Stimulated activated CD4-positive, alpha-beta T cell treated with anti-CD3 and anti-CD28 coated beads, Interleukin-12 subunit alpha, Interleukin-12 subunit beta, amount 100 ng/mL, for 4 hours (primary cell): ENCODE measurements at regions not wholly inside any gene's neighbourhood (a gene's known extent, or its start where the extent isn't known, plus 50 kb on each side); places are given as distances from the start of the nearest gene placed in this dataset.

Source experiments
- DNase-seq: peaks from one replicate; pipeline ENCODE4 v3.0.0-alpha.2; 2020

DNA sequence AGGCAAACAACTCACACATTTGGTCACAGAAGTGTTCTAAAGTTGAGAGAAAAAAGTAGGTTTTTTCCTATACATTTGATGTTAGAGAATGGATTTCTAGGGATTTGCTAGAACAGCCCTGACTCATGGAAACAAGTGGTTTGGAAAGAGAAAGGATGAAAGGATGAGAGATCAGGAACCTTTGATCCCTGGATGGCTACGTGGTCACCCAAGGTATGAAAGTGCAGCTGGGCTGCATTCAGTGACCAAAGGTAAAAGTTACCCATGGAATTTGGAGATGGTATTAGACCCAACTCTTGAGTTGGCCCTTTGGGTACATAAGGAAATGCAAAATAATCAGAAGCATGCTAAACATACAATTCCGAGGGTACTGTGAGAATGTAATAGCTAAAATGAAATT lies 61.3 kb upstream of the SPIN1 start:
- no peak for DNase-seq

DNA sequence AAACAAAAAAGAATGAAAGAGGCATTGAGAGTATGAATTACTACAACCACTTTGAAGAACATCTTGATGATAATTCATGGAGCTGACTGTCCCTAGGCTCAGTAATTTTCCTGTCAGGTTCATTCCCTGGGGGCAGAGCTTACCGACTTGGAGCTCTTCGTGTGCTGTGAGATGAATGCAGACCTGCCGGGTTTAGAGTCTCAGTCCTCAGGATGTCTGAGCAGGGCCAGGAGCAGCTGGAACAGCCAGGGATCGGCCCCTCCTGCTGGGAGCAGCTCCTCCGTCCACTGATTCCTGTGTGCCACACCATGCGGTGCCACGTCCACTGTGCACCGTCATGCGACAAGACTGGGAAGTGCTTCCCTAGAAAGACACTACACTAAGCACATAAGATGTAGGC lies 62.2 kb upstream of the SPIN1 start:
- DNase-seq = no peak

DNA sequence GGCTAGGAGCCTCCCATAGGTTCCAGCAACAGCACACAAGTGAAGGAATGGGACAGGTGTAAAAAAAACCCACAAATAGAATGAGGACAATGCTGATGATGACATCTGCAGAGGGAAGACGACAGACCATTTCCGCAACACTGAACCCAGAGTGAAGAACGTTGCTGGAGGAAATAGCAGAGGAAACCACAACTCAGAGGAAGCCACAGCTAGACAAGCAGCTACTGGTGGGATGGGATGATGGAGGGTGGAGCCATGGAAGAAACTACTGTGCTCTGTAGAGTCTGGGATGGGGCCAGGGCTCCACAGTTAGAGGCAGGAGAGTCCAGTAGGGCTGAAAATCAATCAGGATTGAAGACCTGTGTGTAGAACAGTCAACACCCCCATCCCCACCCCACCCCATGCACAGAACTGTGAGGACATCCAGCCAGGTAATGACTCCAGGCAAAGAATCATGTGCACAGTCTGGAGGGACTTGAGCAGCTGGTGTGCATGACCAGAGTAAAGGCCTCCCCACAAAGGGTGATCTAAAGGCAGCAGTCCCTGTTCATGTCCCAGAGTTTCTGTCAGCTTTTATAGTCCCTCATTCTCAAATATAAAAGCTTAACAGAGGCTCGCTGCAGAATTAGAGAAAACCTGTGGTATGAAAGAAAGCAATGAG lies 65.2 kb upstream of the SPIN1 start:
- no peak for DNase-seq

DNA sequence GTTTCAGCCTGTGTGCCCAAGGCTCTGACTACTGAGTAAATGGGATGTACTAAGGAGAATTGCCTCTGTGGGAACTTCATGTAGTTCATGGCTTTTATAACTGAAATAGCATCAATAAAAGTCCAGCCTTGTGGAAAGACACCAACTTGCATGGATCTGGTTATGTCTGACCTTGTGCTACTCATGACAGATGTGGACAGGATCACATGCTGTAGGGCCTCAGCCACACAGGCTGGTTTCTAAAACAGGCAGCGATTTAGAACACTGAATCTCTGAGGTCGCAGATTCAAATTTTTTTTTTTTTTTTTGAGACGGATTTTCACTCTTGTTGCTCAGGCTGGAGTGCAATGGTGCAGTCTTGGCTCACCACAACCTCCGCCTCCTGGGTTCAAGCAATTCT lies 66.5 kb upstream of the SPIN1 start:
- DNase-seq = no peak

DNA sequence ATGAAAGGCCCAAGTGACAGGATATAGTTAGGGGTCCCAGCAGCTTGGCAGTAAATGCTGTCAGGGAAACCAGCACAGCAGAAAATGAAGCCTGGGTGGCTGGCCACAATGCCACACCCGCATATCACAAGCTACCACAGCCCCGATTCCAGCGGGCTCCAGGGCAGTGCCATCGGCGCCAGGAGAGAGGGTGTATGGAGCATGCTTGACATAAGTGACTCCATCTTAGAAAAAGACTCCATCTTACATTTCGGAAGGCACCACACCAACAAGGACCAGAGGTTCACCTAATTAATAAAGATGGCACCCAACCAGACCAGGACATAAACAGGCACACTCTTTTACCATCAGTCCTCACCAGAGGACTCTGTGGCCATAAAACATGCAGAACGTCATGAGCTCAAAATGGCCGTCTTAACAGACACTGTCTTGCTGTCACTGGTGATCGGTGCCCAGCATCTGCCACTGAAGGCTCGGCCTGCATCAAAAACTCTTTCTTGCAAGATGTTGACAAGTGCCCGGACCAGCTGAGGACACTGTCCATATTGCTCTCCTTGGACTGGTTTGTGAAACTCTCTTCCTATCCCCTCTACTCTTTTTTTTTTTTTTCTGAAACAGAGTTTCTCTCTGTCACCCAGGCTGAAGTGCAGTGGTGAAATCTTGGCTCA lies 67.4 kb upstream of the SPIN1 start:
- no peak for DNase-seq

DNA sequence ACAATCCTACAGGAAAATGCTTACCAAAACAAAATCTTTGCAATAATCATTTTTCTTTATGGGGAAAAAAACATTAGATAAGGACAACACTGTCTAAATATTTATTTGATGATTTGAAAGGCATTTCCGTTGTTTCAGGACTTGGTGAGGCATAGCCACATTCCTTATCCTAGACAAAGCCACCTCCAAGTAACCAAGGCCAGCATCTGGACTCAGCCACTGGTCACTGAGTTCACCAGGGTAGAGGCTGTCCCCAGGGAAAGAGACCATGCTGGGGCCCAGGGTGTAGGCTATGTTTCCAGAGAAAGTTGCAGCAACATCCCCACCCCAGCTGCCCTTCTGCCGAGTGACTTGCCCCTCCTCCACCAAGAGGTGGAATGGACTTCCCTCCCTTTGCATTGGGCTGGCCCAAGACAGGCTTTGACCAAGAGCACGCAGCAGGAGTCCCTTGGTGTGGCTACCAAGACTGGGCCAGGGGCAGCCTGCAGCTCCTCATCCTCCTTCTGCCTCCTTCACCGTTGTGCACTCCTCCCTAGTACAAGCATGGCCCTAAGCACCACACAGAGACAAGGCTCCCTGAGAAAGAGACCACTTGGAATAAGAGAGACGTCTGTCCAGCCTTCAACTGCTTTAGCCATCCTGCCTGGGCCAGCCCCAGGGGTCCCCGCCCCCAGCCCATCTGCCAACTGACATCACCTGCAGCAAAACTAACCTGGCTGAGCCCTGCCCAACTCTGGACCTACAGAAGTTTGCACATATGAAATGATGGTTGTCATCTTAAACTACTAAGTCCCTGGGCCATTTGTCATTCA lies 68.1 kb upstream of the SPIN1 start:
- DNase-seq = no peak

DNA sequence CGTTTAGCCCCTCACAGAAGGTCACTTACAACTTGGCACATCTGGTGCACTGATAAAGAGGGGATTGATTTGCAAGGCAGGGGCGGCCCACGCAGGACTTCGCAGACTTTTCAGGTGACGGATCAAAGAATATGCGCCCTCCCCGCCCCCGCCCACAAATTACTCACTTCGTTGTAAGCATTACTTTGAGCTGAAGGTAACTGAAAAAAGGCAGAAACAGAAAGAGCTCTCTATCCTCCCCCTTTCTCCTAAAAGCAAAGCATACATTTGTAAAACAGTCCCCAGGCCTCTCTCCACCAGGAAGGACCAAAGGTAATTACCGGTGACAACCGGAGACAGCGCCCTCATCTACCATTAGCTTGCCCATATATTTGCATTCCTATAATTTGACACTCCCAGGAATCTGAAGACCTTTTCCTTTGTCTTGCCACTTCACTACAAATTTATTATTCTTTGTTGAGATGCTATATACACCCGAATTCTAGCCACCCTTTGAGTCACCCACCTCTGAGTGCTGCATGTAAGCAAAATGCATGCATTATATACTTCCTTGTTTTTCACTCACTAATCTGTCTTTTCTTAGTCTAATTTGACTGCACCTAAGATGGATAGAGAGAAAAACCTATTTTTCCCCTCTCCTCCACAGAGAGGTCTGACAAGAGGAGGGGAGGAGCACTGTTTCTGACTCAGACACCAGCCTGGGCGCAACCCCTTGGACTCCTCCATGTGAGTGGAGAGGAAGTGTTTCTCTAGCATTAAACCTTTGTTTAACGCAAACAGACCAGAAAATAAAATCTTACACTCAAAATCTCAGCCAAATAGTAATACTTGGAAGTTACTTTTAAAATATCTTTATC lies 74.7 kb upstream of the SPIN1 start:
- peak; percentile 58 for DNase-seq

DNA sequence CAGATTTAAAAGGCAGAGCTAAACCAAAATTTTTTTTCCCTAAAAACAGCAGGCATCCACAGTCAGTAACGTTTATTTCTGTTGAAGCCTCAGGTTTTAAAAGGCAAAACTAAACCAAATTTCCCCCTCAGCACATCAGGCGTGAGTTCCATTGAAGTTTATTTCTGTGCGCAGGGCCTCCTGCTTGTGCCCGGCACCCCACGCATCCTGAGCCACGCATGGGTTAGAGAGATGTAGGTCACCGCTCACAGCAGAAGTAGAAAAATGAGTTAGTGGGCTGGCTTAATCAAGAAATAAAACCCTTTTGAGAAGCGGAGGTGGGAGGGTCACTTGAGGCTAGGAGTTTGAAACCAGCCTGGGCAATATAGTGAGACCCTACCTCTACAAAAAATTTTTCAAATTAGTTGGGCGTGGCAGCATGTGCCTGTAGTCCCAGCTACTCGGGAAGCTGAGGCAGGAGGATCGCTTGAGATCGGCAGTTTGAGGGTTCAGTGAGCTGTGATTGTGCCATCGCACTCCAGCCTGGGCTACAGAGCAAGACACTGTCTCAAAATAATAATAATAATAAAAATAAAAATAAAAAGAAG lies 75.6 kb upstream of the SPIN1 start:
- DNase-seq = no peak

DNA sequence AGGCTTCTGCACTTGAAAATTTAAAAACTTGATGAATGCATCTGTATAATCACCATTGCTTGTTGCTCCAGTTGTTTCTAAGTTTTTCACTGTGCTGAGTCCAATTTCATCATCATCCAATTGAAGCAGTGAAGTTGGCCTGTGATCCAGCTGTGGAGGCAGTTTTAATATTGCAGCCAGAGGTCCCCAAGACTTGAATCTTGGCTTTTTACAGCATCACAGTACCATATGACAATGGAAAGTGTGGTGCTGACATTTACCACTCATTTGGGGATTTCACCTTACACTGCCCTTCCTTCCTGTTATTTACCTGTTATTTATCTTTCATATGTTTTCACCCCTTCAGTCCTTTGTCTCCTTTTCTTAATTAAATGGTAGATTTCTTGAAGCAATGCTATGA lies 76.2 kb upstream of the SPIN1 start:
- DNase-seq = no peak

DNA sequence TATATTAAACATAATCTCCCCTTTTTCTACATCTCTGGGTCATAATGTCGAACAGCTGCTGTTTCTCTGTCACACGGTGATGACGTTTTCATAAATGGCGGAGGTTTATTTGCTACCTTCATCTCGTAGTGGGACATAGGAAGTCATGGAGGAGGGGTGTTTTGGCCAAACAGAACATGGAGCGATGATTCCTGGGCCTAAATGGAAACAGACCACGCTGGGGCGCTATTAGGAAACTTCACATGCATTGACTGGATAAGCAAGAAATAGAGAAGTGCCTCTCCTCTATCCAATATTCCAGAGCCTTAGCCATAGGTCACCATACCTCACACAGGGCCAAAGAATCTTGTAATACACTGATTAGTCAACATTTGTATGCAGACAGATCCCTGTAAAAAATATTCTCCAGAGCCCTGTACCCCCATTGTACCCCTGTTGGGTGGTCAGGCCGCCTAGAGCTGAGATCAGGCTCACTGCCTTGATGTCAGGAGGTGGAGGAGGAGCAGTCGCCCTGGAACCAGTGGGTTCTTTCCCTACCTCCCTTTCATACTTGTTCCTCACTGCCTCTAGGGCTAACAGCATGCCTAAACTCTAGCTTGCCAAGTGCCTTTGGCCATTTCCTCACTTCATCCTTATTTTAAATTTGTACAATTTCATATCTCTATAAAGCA lies 77.8 kb upstream of the SPIN1 start:
- no peak for DNase-seq

DNA sequence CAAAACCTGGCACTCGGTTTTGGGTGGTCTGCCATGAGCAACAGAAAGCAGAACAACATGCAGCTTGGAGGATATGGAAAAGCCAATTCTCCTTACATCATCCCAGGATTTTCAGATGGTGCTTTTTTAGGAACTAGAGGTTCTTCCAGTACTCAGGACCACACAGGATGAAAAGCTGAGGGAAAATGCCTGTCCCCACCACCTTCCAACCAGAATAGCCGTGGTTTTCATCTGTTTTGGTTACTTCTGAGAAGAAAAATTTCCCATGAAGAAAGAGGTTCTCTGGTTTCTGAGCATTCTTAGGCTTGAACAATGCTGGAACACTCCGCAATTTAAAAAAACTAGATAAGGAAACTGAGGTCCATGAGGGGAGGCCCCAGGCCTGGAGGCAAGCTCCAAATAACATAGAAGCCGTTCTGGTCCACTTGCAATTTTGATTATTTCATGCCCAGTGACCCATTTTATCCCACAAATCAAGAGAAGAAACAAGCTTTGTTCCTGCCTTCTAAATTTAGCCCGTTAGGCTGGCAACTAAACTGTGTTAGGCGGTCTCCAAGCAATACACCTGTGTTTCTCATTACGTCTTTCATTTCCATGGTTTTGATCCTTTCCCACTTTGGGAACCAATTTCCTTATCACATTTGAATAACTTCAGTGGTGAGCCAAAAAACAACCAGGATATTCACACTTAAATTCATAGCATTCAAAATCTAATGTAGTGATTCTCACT lies 79.2 kb upstream of the SPIN1 start:
- no peak for DNase-seq

DNA sequence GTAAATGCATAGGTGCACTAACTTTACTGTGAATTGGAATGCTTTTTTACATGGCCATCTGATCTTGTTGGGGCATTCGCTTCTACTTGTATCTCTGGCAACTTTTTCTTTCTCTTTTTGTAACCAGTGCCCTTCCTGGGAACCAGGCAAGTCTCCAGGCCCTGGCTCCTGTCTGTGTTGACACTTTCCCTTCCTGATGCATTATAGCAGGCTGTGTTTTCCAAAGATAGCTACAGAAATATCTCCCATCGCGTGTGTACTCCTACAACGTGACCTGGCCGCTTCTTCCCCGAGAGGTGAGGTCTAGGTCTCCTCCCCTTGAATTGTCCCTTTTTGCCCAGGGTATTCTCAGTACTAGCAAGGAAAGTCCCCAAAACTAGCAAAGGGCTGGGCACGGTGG lies 81.1 kb upstream of the SPIN1 start:
- DNase-seq = no peak

DNA sequence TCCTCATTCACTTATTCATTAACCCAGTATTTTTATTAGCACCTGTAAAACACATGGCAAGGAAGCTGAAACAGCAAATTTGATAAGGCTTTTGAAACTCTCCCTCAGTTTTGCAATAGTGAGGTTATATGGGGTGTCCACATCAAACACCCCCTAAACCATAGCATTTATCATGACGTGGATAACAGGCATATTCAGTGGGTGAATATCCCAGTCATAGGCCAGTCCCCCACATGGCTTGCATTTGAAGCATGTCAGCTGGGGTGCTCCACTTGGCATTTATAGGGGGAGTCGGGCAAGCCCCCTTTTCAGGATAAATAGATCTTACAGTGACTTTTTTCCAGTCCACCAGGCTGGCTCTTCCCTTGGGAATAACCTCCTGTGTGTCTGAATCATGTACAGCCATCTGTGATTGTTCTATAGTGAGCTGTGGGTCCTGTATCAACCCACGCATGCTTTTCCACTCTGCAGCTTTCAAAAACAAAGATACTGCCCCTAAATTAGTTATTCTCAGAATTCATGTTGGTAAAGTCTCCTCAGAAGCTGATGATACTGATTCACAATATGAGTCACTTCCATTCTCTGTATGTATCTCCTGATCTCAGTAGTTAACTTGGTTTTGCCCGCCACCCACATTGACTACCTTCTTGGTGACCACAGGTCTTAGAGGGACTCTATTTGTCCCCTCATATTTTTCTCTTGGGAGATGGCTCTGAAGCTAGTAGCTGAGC lies 84.4 kb upstream of the SPIN1 start:
- DNase-seq = no peak

DNA sequence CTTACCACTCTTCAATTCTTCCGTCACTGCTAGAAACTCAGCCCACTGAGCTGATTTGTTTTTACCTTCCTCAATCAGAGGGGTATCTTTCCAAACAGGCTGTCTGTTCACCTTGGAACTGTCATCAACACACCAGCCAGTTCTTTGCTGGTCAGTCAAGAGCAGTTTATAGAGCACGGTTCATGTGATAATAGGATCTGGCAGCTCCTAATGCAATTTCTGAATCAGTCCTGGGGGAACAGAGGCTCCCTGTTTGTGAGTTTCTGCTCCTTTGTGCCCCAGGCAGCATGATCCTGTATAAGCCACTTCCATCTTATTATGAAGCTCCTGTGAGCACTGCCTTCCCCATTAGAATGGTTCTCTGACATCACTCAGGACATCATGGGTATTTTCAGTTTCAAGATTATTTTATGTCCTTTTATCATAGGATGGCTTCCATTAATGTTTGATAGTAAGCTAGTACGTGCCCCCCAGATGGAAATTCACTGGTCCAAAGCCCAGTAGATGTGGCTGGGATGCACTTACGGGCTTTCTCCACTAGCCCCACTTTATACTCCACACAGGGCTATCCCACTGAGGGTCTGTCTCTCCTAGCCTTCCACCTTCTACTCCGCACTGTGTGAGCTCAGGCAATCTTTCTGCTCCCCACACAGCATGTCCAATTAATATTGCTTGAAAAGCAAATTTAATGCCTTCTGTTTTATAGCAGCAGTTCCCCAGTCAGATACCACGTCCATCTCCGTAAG lies 85.5 kb upstream of the SPIN1 start:
- no peak for DNase-seq

DNA sequence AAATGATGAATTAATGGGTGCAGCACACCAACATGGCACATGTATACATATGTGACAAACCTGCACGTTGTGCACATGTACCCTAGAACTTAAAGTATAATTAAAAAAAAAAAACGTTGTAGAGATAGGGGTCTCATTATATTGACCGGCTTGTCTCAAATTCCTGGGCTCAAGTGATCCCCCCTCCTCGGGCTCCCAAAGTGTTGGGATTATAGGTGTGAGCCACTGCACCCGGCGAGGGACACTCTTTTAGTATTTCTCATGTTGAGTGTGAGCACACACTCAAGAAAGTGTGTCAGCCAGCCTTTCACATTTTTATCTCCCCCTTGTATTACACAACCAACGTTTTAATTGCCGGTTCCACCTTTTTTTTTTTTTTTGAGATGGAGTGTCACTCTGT lies 87.7 kb upstream of the SPIN1 start:
- no peak for DNase-seq

DNA sequence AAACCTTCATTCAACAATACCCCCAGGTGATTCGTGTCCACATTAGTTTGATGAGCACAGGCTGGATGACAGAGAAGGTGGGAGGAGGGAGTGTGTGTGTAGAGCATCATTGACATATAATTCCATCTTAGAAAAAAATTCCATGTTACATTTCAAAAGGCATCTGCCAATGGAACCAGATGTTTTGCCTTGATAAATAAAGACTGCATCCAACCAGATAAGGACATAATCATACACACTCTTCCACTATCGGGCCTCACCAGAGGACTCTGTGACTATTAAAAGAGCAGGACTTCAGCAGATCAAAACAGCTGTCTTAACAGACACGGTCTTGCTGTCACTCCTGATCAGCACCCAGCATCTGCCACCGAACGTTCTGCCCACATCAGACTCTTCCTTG lies 96.4 kb upstream of the SPIN1 start:
- DNase-seq = no peak

DNA sequence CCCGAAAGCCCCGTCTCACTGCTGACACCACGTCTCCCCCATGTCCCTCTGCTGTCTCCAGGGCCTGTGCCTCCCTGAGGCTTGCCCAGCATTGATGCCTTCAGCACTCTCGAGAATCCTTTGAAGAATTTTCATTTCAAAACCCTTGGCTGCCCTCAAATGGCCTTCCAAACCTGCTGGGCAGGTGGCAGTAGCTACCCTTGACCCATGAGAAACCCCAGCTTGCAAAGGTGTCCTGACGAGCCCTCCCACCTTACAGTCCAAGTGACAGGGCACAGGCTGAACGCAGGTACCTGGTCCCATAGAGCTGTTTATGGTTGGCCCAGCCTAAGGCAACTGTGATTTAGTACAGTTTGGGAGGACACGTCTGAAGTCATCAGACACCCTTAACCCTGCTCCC lies 97.2 kb upstream of the SPIN1 start:
- no peak for DNase-seq

DNA sequence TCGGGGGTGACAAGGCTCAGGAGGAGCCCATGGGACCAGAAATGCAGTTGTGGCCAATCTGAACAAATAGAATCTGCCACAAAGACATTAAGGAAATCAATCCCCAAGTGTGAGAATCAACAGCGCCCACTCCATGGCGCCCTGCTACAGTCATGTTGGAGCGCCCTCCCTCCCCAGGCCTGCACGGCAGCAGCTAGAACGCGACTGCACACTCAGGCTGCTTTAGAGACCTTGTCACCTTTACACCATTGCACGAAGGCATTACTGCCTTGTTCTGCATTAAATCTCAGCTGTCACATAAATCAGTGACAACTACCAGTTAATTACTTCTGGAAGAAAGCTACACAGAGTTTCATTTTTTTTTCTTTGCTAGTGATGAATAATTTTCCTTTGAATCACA lies 98.7 kb upstream of the SPIN1 start:
- DNase-seq = no peak

DNA sequence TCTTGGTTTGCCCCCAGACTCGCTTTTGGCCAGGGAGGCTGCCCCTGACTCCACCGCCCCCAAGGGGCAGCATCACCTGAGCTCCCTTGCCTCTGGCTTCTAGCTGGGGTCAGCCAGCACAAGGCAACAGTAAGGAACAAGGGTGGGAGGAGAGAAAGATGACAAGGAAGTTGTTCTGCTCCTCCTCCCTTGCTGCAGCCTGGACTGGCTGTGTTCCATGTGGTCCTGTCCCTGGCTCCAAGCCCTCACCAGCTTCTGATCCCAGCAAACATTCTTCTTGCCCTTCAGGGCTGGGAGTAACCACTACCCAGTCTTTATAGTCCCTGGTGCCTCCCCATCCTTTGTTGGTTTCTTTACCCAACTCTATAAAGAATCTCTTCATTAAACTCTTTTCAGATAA lies 100.3 kb upstream of the SPIN1 start:
- DNase-seq = no peak

DNA sequence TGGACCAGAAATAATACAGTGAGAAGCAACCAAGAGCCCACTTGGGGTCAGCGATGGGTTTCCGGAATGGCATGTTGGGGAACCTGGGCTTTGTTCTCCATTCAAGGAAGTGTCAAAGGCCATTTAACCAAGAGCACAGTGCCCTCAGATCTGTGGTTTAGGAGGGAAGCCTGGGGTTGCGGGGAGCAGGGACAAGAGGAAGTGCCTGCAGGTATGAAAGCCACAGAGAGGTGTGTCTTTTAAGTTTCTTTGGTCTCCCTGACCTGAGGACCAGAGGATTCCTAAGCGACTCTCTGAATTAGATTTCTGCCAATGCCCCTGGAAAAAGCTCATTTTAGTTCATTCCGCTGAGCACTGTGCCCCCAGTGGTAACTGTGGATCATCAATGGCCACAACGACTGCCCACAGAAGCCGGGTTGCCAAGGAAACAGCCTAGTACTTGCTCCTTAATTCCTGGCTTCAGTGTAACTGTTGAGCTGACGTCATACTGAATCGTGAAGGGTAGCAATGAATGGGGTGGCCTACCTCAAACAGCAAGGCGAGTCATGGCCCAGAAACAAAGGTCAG lies 107.3 kb upstream of the SPIN1 start:
- DNase-seq = no peak
